K562 (cell line): ENCODE measurements at regions not wholly inside any gene's neighbourhood (a gene's known extent, or its start where the extent isn't known, plus 50 kb on each side); places are given as distances from the start of the nearest gene placed in this dataset.

Experiments used
- ATAC-seq: fragments of 200-7000 bp; cut with Tn5 transposase; 3 replicates; pipeline ENCODE4 v1.9.1; 2020; ENCODE audit warnings: moderate library complexity
- BruUV-seq: library from RNA; stranded (reverse); fragments of 400-500 nt; replicated peaks from 2 replicates; lab custom pipeline; 2021; lab: Mats Ljungman, UMichigan
- CTCF ChIA-PET: fragments of 300-600 bp; formaldehyde crosslinking; extraction: SDS; loops from one replicate; lab custom pipeline; 2021; ENCODE audit warnings: low intra/inter-chr PET ratio; lab: Yijun Ruan, JAX
- POLR2A ChIA-PET: fragments of 300-600, 350-650 bp; sonication (Branson Sonifier 250); formaldehyde crosslinking; extraction: SDS; loops from one replicate; lab custom pipeline; 2021; ENCODE audit warnings: antibody characterized with exemption, inconsistent platforms; lab: Yijun Ruan, JAX
- DNase-seq, 4 experiments: peaks; one replicate each; pipeline versions ENCODE4 v3.0.0 to v3.0.0-alpha.2; 2011 to 2018; ENCODE audit warnings: low spot score in 3 of 4, mixed read lengths in 3 of 4; ENCODE audit errors: extremely low read depth in 1 of 4
- FAIRE-seq: peaks from 2 replicates; lab custom pipeline; 2011; peaks lifted over from hg19 to GRCh38; lab: Jason Lieb, UNC
- H2AFZ ChIP-seq: 2 replicates; pipeline ENCODE4 v1.6.0; 2011; ENCODE audit warnings: low read depth, low read length, control low read depth, inconsistent platforms
- H3K27ac ChIP-seq: fragments of 200-600 bp; 3 replicates; pipeline ENCODE4 v1.8.0; 2011; ENCODE audit warnings: low read depth, mild to moderate bottlenecking, control low read depth, inconsistent platforms, low read length, moderate library complexity, mixed read lengths; ENCODE audit errors: extremely low read depth
- H3K27me3 ChIP-seq, 2 experiments: fragments of 300-600 bp in 1 of 2; 2 replicates in 1 of 2; 3 replicates in 1 of 2; pipeline versions ENCODE4 v1.6.0 to v1.8.0; 2011; ENCODE audit warnings: inconsistent platforms in 2 of 2, low read length in 2 of 2, mild to moderate bottlenecking in 1 of 2, mixed read lengths in 1 of 2, moderate library complexity in 1 of 2; ENCODE audit not compliant: control insufficient read depth in 2 of 2, insufficient read depth in 2 of 2
- H3K36me3 ChIP-seq: fragments of 300-600 bp; 3 replicates; pipeline ENCODE4 v1.8.0; 2011; ENCODE audit warnings: mild to moderate bottlenecking, low read length, inconsistent platforms; ENCODE audit not compliant: control insufficient read depth, insufficient read depth
- H3K4me1 ChIP-seq, 2 experiments: fragments of 200-600 bp in 1 of 2; replicated peaks in 1 of 2; 2 replicates in 1 of 2; 3 replicates in 1 of 2; pipeline versions ENCODE4 v1.5.1 to v1.8.0; 2011; ENCODE audit warnings: inconsistent platforms in 2 of 2, low read length in 2 of 2, mild to moderate bottlenecking in 1 of 2, mixed read lengths in 1 of 2, moderate library complexity in 1 of 2; ENCODE audit not compliant: control insufficient read depth in 2 of 2, insufficient read depth in 2 of 2
- H3K4me2 ChIP-seq: 2 replicates; pipeline ENCODE4 v1.6.1; 2011; ENCODE audit warnings: low read length, control low read depth, inconsistent platforms, mixed read lengths; ENCODE audit not compliant: insufficient read depth
- H3K4me3 ChIP-seq: fragments of 200-600 bp; sonication (generic), shearing (Covaris generic); 2 replicates; pipeline ENCODE4 v1.5.1; 2016; ENCODE audit warnings: control low read depth, inconsistent platforms
- H3K79me2 ChIP-seq: fragments of 200-600 bp; 3 replicates; pipeline ENCODE4 v1.8.0; 2011; ENCODE audit warnings: low read length, inconsistent platforms; ENCODE audit not compliant: control insufficient read depth, insufficient read depth
- H3K9ac ChIP-seq, 2 experiments: 2 replicates each; pipeline versions ENCODE4 v1.6.0 to v1.6.1; 2011; ENCODE audit warnings: low read depth in 2 of 2, low read length in 2 of 2, control low read depth in 1 of 2, inconsistent platforms in 1 of 2, mild to moderate bottlenecking in 1 of 2, mixed read lengths in 1 of 2; ENCODE audit not compliant: insufficient read depth in 1 of 2
- H3K9me1 ChIP-seq: one replicate; pipeline ENCODE4 v1.6.0; 2011; ENCODE audit warnings: inconsistent platforms, mild to moderate bottlenecking, low read length, moderate library complexity; ENCODE audit not compliant: control insufficient read depth, insufficient read depth
- H3K9me3 ChIP-seq: replicated peaks from 2 replicates; pipeline ENCODE4 v1.5.1; 2011; ENCODE audit warnings: low read depth, low read length, inconsistent platforms; ENCODE audit not compliant: control insufficient read depth, insufficient read depth
- H4K20me1 ChIP-seq: replicated peaks from 2 replicates; pipeline ENCODE4 v1.6.1; 2011; ENCODE audit warnings: low read length, inconsistent platforms, mixed read lengths; ENCODE audit not compliant: control insufficient read depth, insufficient read depth
- ATF1 ChIP-seq, 2 experiments: fragments of 450-650 bp in 1 of 2; IDR thresholded peaks; 2 replicates each; pipeline ENCODE4 v1.6.1; 2016; ENCODE audit warnings: missing compliant biosample characterization in 1 of 2, missing genetic modification characterization in 1 of 2
- CBX5 ChIP-seq: IDR thresholded peaks from 2 replicates; pipeline ENCODE4 v1.6.1; 2014; ENCODE audit warnings: low read depth, borderline replicate concordance
- ELF1 ChIP-seq: fragments of 200-800 bp; sonication (Bioruptor generic); IDR thresholded peaks from 2 replicates; pipeline ENCODE4 v1.6.1; 2016; ENCODE audit warnings: missing genetic modification characterization, missing compliant biosample characterization
- XRCC5 ChIP-seq: fragments of 200-400 bp; formaldehyde crosslinking; IDR thresholded peaks from 2 replicates; pipeline ENCODE4 v1.6.1; 2017; ENCODE audit warnings: low read depth, mild to moderate bottlenecking, low read length
- ZFX ChIP-seq: sonication (generic); formaldehyde crosslinking; IDR thresholded peaks from 2 replicates; pipeline ENCODE4 v1.8.0; 2022; ENCODE audit warnings: mild to moderate bottlenecking, missing genetic modification reagents, moderate library complexity
- ZNF699 ChIP-seq: fragments of 250-450 bp; sonication (Bioruptor Pico); IDR thresholded peaks from 2 replicates; pipeline ENCODE4 v1.8.0; 2021; ENCODE audit warnings: mild to moderate bottlenecking, moderate library complexity; ENCODE audit not compliant: insufficient replicate concordance
- WGBS: fragments of 100-300 bp; shearing (Covaris generic); methylation state at CpG from one replicate; pipeline ENCODE4 v1.1.6; 2016; ENCODE audit warnings: low coverage, mixed read lengths; ENCODE audit not compliant: insufficient coverage; ENCODE audit errors: missing lambda C conversion rate; 5-methylcytosine and 5-hydroxymethylcytosine counted together
- in situ Hi-C: fragments of 300-500 bp; cut with MboI; formaldehyde crosslinking; loops from 4 replicates; pipeline ENCODE4 v1.15.0; 2018; ENCODE audit warnings: inconsistent platforms, mixed read lengths
- intact Hi-C: fragments of 100-400 bp; cut with micrococcal nuclease; formaldehyde crosslinking; loops from 2 replicates; pipeline ENCODE4 v1.14.2; 2022
- TF ChIP-seq, protein P1 (sequence below): fragments of 450-650 bp; IDR thresholded peaks from 2 replicates; pipeline ENCODE4 v1.6.1; 2017; ENCODE audit warnings: antibody characterized with exemption
- TF ChIP-seq, protein P2 (sequence below): fragments of 250-450 bp; sonication (Bioruptor Pico); IDR thresholded peaks from 2 replicates; pipeline ENCODE4 v1.8.0; 2021; ENCODE audit warnings: borderline replicate concordance, mild to moderate bottlenecking, moderate library complexity; ENCODE audit not compliant: poor library complexity, severe bottlenecking

DNA sequence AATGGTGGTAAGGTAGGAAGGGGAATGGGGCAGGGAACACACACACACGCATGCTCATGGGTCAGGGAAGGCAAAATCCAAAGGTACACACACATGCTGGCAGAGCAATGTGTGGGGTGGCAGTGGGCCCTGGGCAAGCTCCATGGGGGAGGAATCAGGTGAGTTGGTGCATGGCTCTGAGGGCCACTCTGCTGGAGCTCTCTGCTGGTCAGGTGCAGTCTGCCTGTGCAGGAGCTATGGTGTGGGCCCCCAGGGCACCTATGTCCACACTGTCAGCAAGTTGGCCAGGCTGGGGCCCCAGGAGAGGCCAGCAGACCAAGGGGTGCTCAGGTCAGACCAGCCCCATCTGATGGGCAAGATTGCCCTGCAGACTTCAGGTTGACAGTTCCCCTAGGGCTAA is 90.1 kb upstream of the GAP43 start (continued):
- TF ChIP-seq, protein P1, sequence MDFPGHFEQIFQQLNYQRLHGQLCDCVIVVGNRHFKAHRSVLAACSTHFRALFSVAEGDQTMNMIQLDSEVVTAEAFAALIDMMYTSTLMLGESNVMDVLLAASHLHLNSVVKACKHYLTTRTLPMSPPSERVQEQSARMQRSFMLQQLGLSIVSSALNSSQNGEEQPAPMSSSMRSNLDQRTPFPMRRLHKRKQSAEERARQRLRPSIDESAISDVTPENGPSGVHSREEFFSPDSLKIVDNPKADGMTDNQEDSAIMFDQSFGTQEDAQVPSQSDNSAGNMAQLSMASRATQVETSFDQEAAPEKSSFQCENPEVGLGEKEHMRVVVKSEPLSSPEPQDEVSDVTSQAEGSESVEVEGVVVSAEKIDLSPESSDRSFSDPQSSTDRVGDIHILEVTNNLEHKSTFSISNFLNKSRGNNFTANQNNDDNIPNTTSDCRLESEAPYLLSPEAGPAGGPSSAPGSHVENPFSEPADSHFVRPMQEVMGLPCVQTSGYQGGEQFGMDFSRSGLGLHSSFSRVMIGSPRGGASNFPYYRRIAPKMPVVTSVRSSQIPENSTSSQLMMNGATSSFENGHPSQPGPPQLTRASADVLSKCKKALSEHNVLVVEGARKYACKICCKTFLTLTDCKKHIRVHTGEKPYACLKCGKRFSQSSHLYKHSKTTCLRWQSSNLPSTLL, result no peak
- TF ChIP-seq CBX5, result no peak
- TF ChIP-seq, all 486 proteins: peak for 0

DNA sequence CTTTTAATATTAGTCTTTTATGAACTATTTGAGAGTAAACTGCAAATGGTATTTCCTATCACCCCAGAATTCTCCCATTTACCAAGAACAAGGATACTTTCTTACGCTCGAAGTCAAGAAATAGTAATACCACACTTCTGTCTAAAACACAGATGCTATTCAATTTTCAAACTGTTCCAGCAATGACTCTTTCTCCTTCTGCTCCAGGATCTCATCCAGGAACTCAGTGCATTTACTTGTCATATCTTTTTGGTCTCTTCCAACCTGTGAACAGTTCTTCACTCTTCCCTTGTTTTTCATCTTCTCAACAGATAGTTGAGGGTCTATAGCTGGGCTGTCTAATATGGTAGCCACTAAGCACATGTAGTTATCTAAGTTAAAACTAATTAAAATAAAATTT is 87.1 kb upstream of the GAP43 start:
- Histone ChIP-seq H4K20me1 (no peaks in the 10 kb centered on the region), H3K4me2 (no peak overlapping the region), H2AFZ (no peak overlapping the region), H3K4me3 (no peak overlapping the region), H3K36me3 (no peaks in the 10 kb centered on the region), H3K27me3 (no peaks in the 10 kb centered on the region), H3K79me2 (no peaks in the 10 kb centered on the region), H3K9me3 (no peaks in the 10 kb centered on the region), H3K9ac (no peak overlapping the region), H3K4me1 (no peaks in the 10 kb centered on the region), H3K9me1 (no peaks in the 10 kb centered on the region), H3K27ac (no peak overlapping the region)
- TF ChIP-seq XRCC5 (no peak), ZNF699 (CRISPR knock-in tag) (no peak), ATF1 (CRISPR knock-in tag; IDR thresholded peaks at IDR 0.05) (no peak), ATF1 (tag; IDR thresholded peaks at IDR 0.05) (no peak), ELF1 (tag) (no peak), ZFX (CRISPR knock-in tag) (no peak)
- TF ChIP-seq, protein P2, sequence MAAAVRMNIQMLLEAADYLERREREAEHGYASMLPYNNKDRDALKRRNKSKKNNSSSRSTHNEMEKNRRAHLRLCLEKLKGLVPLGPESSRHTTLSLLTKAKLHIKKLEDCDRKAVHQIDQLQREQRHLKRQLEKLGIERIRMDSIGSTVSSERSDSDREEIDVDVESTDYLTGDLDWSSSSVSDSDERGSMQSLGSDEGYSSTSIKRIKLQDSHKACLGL (CRISPR knock-in tag), result no peak
- no TSS peak for BruUV-seq
- 4% methylated on average over 2 of the region's 2 CpGs for WGBS
- FAIRE-seq (no peak), ATAC-seq (no peak), DNase-seq (no peak)
- in situ Hi-C loops, result no loop called here
- POLR2A ChIA-PET, result no interaction called here
- CTCF ChIA-PET, result no interaction called here
- intact Hi-C loops, result no loop called here
